Neural progenitor cell (in vitro differentiated cells): ENCODE measurements at regions not wholly inside any gene's neighbourhood (a gene's known extent, or its start where the extent isn't known, plus 50 kb on each side); places are given as distances from the start of the nearest gene placed in this dataset.
"Not testable (repeated sequence)": the region's sequence is repeated elsewhere in the genome, so short reads cannot be mapped to it uniquely, and the experiment has no call there.

Experiments
- EZH2 ChIP-seq: fragments of 200-600 bp; sonication (generic); IDR thresholded peaks from 2 replicates; pipeline ENCODE4 v1.6.1; 2017; ENCODE audit warnings: antibody characterized with exemption, mild to moderate bottlenecking, moderate library complexity
- TF ChIP-seq, protein P1 (sequence below): fragments of 200-600 bp; sonication (generic); IDR thresholded peaks from 2 replicates; pipeline ENCODE4 v1.5.1; 2017; ENCODE audit warnings: antibody characterized with exemption, mild to moderate bottlenecking

GRCh38 chr14:35184891-35185290 lies 62.5 kb downstream of the PRORP start:
- TF ChIP-seq, protein P1, sequence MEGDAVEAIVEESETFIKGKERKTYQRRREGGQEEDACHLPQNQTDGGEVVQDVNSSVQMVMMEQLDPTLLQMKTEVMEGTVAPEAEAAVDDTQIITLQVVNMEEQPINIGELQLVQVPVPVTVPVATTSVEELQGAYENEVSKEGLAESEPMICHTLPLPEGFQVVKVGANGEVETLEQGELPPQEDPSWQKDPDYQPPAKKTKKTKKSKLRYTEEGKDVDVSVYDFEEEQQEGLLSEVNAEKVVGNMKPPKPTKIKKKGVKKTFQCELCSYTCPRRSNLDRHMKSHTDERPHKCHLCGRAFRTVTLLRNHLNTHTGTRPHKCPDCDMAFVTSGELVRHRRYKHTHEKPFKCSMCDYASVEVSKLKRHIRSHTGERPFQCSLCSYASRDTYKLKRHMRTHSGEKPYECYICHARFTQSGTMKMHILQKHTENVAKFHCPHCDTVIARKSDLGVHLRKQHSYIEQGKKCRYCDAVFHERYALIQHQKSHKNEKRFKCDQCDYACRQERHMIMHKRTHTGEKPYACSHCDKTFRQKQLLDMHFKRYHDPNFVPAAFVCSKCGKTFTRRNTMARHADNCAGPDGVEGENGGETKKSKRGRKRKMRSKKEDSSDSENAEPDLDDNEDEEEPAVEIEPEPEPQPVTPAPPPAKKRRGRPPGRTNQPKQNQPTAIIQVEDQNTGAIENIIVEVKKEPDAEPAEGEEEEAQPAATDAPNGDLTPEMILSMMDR, result not testable (repeated sequence)
- TF ChIP-seq EZH2, result not testable (repeated sequence)
